Testis (tissue), 2 donors: ENCODE measurements at regions not wholly inside any gene's neighbourhood (a gene's known extent, or its start where the extent isn't known, plus 50 kb on each side); places are given as distances from the start of the nearest gene placed in this dataset.

ENCODE experiments used
- DNase-seq: peaks from one replicate; pipeline ENCODE4 v3.0.0-alpha.2; 2019
- H3K27ac ChIP-seq, 2 donors: fragments of 200-600 bp; sonication (generic); one replicate each; pipeline ENCODE4 v1.5.1; 2019
- H3K27me3 ChIP-seq: fragments of 200-600 bp; sonication (generic); one replicate; pipeline ENCODE4 v1.5.1; 2019
- H3K36me3 ChIP-seq: fragments of 200-600 bp; sonication (generic); one replicate; pipeline ENCODE4 v1.5.1; 2017; ENCODE audit warnings: low read depth; ENCODE audit errors: missing control alignments
- H3K4me1 ChIP-seq: fragments of 200-600 bp; sonication (generic); one replicate; pipeline ENCODE4 v1.5.1; 2019
- H3K4me3 ChIP-seq, 2 donors: fragments of 200-600 bp; sonication (generic); one replicate each; pipeline ENCODE4 v1.5.1; 2017 to 2019
- H3K9me3 ChIP-seq: fragments of 200-600 bp; sonication (generic); one replicate; pipeline ENCODE4 v1.5.1; 2017
- CTCF ChIP-seq, 3 experiments: fragments of 450-650 bp in 2 of 3; fragments of 200-600 bp in 1 of 3; sonication (generic) in 1 of 3; IDR thresholded peaks; one replicate each; pipeline ENCODE4 v1.5.1; 2016 to 2019; ENCODE audit warnings: antibody characterized with exemption in 3 of 3, mild to moderate bottlenecking in 2 of 3, moderate library complexity in 1 of 3
- POLR2A ChIP-seq: fragments of 450-650 bp; IDR thresholded peaks from one replicate; pipeline ENCODE4 v1.6.1; 2017; ENCODE audit warnings: antibody characterized with exemption, mild to moderate bottlenecking, moderate library complexity
- WGBS, 2 donors: methylation state at CpG; one replicate each; pipeline ENCODE4 v1.1.5; 2018; 5-methylcytosine and 5-hydroxymethylcytosine counted together
- intact Hi-C: fragments of 100-400 bp; cut with DNase I; formaldehyde crosslinking; loops from one replicate; pipeline ENCODE4 v1.15.1; 2023; ENCODE audit warnings: low total_unique reads

- Histone ChIP-seq H3K36me3 (no peaks in the 10 kb centered on the region), H3K9me3 (no peaks in the 10 kb centered on the region), H3K27me3 (no peaks in the 10 kb centered on the region), H3K27ac (peak overlapping the region in 1 of 2 donors; percentile 32), H3K4me3 (no peak overlapping the region), H3K4me1 (peaks cover 7% of the 10 kb centered on the region)
- WGBS, 2 donors, result 59 to 61% methylated on average over 1 of the region's 1 CpG
- no peak for DNase-seq
- intact Hi-C loops, result no loop called here
- TF ChIP-seq POLR2A (no peak), CTCF (IDR thresholded peaks at IDR 0.05) (no peak)
Observed at GRCh38 chr12:42706321-42706720, 116.8 kb upstream of the PRICKLE1 start.

- Histone ChIP-seq H3K36me3 (no peaks in the 10 kb centered on the region), H3K4me3 (no peak overlapping the region), H3K27ac (no peak overlapping the region), H3K27me3 (no peaks in the 10 kb centered on the region), H3K9me3 (no peaks in the 10 kb centered on the region), H3K4me1 (peaks cover 7% of the 10 kb centered on the region)
- 32 to 34% methylated on average over 4 of the region's 4 CpGs for WGBS, 2 donors
- TF ChIP-seq CTCF (IDR thresholded peaks at IDR 0.05) (no peak), POLR2A (no peak)
- peak; percentile 87 for DNase-seq
- intact Hi-C loops, result no loop called here
Observed at GRCh38 chr12:42705863-42706262, 116.3 kb upstream of the PRICKLE1 start.

GRCh38 chr12:42704810-42705401, 115.4 kb upstream of the PRICKLE1 start:
- Histone ChIP-seq H3K27ac (no peak overlapping the region), H3K36me3 (no peaks in the 10 kb centered on the region), H3K4me1 (peaks cover 7% of the 10 kb centered on the region), H3K27me3 (no peaks in the 10 kb centered on the region), H3K4me3 (no peak overlapping the region), H3K9me3 (no peaks in the 10 kb centered on the region)
- intact Hi-C loops, result no loop called here
- no peak for DNase-seq
- TF ChIP-seq POLR2A (no peak), CTCF (IDR thresholded peaks at IDR 0.05) (no peak)
- 58 to 60% methylated on average over 2 of the region's 2 CpGs for WGBS, 2 donors

- intact Hi-C loops, result no loop called here
- H3K4me3 ChIP-seq, result no peak overlapping the region
- peaks cover 7% of the 10 kb centered on the region for H3K4me1 ChIP-seq
- DNase-seq, result no peak
- TF ChIP-seq POLR2A, result no peak
- no peak for TF ChIP-seq CTCF (IDR thresholded peaks at IDR 0.05)
- no peaks in the 10 kb centered on the region for H3K27me3 ChIP-seq
- no peak overlapping the region for H3K27ac ChIP-seq
- no peaks in the 10 kb centered on the region for H3K36me3 ChIP-seq
- H3K9me3 ChIP-seq, result no peaks in the 10 kb centered on the region
Observed at GRCh38 chr12:42704340-42704739, 114.8 kb upstream of the PRICKLE1 start.

- H3K4me3 ChIP-seq, result no peak overlapping the region
- H3K36me3 ChIP-seq, result no peaks in the 10 kb centered on the region
- intact Hi-C loops, result no loop called here
- no peak for DNase-seq
- WGBS, 2 donors, result 87 to 88% methylated on average over 3 of the region's 3 CpGs
- no peaks in the 10 kb centered on the region for H3K9me3 ChIP-seq
- no peak overlapping the region for H3K27ac ChIP-seq
- TF ChIP-seq POLR2A (no peak), CTCF (IDR thresholded peaks at IDR 0.05) (no peak)
- peaks cover under 1% of the 10 kb centered on the region for H3K4me1 ChIP-seq
- H3K27me3 ChIP-seq, result no peaks in the 10 kb centered on the region
Observed at GRCh38 chr12:42701084-42701483, 111.5 kb upstream of the PRICKLE1 start.
